IMR-90 (cell line): ENCODE measurements at regions not wholly inside any gene's neighbourhood (a gene's known extent, or its start where the extent isn't known, plus 50 kb on each side); places are given as distances from the start of the nearest gene placed in this dataset.

Source experiments
- BHLHE40 ChIP-seq: fragments of 150-350 bp; IDR thresholded peaks from 2 replicates; pipeline ENCODE4 v1.6.1; 2016; ENCODE audit warnings: mild to moderate bottlenecking, low read depth, low read length
- CEBPB ChIP-seq: IDR thresholded peaks from 2 replicates; pipeline ENCODE4 v1.6.1; 2012; ENCODE audit warnings: low read depth, low read length, improper control_type of control experiment
- FOS ChIP-seq: fragments of 150-350 bp; IDR thresholded peaks from 2 replicates; pipeline ENCODE4 v1.6.1; 2016; ENCODE audit warnings: low read depth, low read length
- MAFK ChIP-seq: IDR thresholded peaks from 2 replicates; pipeline ENCODE4 v1.6.1; 2012; ENCODE audit warnings: low read depth, low read length, improper control_type of control experiment
- MAZ ChIP-seq: IDR thresholded peaks from 2 replicates; pipeline ENCODE4 v1.6.1; 2012; ENCODE audit warnings: low read depth, mild to moderate bottlenecking, low read length, improper control_type of control experiment, moderate library complexity, borderline replicate concordance
- MXI1 ChIP-seq: IDR thresholded peaks from 2 replicates; pipeline ENCODE4 v1.6.1; 2012; ENCODE audit warnings: low read depth, mild to moderate bottlenecking, low read length, moderate library complexity, borderline replicate concordance
- POLR2A ChIP-seq: IDR thresholded peaks from 2 replicates; pipeline ENCODE4 v1.6.1; 2012; ENCODE audit warnings: mild to moderate bottlenecking, low read depth, low read length
- RAD21 ChIP-seq: IDR thresholded peaks from 2 replicates; pipeline ENCODE4 v1.6.1; 2012; ENCODE audit warnings: low read length, improper control_type of control experiment
- RCOR1 ChIP-seq: IDR thresholded peaks from 2 replicates; pipeline ENCODE4 v1.6.1; 2012; ENCODE audit warnings: mild to moderate bottlenecking, low read length, improper control_type of control experiment; ENCODE audit not compliant: insufficient replicate concordance
- RFX5 ChIP-seq: IDR thresholded peaks from 2 replicates; pipeline ENCODE4 v1.8.0; 2012; ENCODE audit warnings: low read depth, mild to moderate bottlenecking, low read length, moderate library complexity
- SMC3 ChIP-seq: fragments of 150-350 bp; IDR thresholded peaks from 2 replicates; pipeline ENCODE4 v1.6.1; 2016; ENCODE audit warnings: low read depth, mild to moderate bottlenecking, antibody characterized with exemption, low read length, moderate library complexity
- TF ChIP-seq, protein P1 (sequence below): conservative IDR thresholded peaks from 2 replicates; pipeline ENCODE4 v1.5.1; 2012; ENCODE audit warnings: mild to moderate bottlenecking, low read depth, low read length, improper control_type of control experiment
- TF ChIP-seq, protein P2 (sequence below): fragments of 150-350 bp; IDR thresholded peaks from 2 replicates; pipeline ENCODE4 v1.6.1; 2016; ENCODE audit warnings: low read depth, mild to moderate bottlenecking, low read length, moderate library complexity, borderline replicate concordance
- TF ChIP-seq, protein P3 (sequence below): fragments of 150-350 bp; IDR thresholded peaks from 2 replicates; pipeline ENCODE4 v1.6.1; 2017; ENCODE audit warnings: mild to moderate bottlenecking, antibody characterized with exemption, low read length, low read depth

DNA sequence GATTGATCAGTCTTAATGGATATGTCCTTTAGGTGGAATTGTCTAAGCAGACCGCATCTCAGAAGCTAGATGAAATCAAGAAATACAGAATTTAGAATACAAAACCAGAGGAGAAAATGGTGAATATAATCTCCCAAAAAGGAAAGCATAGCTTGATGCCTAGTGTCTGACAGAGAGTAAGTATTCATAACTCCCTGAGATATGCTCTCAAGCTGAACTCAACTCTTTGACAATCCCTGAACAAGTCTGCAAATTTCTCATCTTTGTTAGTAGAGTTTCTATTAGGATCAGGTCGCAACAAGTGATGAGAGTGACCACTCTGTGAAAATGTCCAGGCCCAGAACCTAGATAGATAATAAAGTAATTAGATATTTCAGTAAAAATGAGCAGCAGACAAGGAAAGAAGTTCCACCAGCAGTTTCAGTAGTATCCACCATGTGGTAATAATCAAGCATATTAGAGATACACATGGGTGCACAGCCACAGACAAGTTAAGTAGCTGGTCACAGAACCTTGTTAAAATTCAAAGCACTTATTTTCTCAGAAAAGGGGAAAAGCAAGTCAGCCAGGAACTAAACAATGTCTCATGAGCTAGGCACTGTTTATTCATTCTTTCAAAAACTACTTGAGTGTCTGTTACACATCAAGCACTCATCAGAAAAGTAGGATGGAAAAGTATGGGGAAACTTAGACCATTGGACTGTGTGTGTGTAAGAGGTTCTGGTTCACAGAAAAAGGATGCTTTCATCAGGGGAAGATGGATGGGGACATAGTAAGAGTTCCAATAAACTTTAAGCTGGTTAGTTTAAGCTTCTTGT, 481.5 kb upstream of the TUSC1 start:
- TF ChIP-seq, protein P1, sequence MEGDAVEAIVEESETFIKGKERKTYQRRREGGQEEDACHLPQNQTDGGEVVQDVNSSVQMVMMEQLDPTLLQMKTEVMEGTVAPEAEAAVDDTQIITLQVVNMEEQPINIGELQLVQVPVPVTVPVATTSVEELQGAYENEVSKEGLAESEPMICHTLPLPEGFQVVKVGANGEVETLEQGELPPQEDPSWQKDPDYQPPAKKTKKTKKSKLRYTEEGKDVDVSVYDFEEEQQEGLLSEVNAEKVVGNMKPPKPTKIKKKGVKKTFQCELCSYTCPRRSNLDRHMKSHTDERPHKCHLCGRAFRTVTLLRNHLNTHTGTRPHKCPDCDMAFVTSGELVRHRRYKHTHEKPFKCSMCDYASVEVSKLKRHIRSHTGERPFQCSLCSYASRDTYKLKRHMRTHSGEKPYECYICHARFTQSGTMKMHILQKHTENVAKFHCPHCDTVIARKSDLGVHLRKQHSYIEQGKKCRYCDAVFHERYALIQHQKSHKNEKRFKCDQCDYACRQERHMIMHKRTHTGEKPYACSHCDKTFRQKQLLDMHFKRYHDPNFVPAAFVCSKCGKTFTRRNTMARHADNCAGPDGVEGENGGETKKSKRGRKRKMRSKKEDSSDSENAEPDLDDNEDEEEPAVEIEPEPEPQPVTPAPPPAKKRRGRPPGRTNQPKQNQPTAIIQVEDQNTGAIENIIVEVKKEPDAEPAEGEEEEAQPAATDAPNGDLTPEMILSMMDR = no peak
- TF ChIP-seq RAD21 (no peak), BHLHE40 (no peak), MAZ (no peak), POLR2A (no peak), RFX5 (no peak), MXI1 (no peak), MAFK (no peak), FOS (no peak), SMC3 (no peak), RCOR1 (no peak), CEBPB (no peak)
- TF ChIP-seq, protein P2, sequence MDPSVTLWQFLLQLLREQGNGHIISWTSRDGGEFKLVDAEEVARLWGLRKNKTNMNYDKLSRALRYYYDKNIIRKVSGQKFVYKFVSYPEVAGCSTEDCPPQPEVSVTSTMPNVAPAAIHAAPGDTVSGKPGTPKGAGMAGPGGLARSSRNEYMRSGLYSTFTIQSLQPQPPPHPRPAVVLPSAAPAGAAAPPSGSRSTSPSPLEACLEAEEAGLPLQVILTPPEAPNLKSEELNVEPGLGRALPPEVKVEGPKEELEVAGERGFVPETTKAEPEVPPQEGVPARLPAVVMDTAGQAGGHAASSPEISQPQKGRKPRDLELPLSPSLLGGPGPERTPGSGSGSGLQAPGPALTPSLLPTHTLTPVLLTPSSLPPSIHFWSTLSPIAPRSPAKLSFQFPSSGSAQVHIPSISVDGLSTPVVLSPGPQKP = no peak
- TF ChIP-seq, protein P3, sequence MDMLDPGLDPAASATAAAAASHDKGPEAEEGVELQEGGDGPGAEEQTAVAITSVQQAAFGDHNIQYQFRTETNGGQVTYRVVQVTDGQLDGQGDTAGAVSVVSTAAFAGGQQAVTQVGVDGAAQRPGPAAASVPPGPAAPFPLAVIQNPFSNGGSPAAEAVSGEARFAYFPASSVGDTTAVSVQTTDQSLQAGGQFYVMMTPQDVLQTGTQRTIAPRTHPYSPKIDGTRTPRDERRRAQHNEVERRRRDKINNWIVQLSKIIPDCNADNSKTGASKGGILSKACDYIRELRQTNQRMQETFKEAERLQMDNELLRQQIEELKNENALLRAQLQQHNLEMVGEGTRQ = no peak
